ENCODE measurements at regions not wholly inside any gene's neighbourhood (a gene's known extent, or its start where the extent isn't known, plus 50 kb on each side); places are given as distances from the start of the nearest gene placed in this dataset.

DNA sequence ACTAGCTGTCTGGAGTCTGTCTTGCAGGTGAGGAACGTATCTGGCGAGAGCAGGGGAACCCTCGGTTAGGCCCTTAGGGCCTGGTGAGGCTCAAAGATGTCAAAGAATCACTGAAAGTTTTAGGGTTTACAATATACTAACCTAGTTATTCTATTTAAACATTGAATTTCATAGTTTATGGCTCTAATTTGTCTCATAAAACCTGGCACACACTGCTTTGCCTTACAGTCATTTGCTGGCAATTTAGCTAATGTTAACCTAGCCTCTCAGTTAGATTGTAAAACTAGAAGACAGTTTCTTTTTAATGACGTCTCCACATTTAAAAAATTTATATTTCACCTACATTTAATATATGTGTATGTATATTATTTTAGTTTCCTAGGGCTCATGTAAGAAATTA is 89.6 kb upstream of the DOCK10 start:
- no peak for DNase-seq

DNA sequence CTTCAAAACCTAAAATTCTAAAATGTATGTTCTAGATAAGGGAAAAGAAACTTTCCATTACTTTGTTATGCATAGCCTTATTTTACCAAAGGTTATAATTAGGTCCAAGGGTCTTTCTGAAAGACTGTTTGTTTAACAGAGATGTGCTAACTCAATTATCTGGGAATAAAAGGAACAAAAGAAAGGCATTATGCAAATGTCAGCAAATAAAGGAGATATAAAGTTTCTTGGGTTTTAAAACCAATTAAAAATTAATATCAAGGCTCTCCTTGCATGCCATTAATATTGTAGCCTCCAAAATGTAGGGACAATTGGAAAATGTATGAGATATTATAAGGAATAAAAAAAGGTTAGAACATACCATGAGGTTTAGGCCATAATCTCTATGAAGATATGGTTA is 87.8 kb upstream of the DOCK10 start:
- no peak for DNase-seq

DNA sequence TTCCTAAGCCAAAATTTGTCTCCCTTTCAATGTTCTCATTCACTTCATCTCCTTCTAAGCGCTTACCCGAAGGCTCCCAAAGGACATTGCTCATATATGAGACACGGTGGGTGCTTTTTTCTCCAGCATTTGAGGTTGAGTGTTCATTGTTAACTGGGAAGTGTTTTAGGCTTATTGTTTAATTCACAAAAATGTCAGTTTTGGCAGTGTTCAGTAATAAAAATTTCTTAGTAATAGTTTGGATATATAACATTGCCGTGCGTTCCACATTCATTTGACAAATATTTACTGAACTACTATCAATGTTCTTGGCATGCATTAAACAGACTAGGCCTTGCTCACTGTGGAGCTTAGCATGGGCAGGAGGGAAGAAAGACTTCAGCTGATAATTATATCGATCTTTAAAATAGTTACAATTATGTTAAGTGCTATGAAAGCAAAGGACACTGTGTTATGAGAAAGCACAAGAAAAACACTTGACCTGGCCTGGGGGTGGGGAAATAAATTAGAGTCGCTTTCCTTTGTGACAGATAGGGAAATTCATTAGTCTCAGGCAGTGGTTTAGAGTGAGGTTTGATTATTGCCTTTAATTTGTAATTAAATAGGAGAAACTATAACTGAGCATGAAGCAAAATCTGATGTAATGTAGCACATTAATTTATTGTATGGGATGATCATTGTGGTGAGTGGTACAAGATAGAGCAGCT is 82.2 kb upstream of the DOCK10 start:
- peak; percentile 58 for DNase-seq

DNA sequence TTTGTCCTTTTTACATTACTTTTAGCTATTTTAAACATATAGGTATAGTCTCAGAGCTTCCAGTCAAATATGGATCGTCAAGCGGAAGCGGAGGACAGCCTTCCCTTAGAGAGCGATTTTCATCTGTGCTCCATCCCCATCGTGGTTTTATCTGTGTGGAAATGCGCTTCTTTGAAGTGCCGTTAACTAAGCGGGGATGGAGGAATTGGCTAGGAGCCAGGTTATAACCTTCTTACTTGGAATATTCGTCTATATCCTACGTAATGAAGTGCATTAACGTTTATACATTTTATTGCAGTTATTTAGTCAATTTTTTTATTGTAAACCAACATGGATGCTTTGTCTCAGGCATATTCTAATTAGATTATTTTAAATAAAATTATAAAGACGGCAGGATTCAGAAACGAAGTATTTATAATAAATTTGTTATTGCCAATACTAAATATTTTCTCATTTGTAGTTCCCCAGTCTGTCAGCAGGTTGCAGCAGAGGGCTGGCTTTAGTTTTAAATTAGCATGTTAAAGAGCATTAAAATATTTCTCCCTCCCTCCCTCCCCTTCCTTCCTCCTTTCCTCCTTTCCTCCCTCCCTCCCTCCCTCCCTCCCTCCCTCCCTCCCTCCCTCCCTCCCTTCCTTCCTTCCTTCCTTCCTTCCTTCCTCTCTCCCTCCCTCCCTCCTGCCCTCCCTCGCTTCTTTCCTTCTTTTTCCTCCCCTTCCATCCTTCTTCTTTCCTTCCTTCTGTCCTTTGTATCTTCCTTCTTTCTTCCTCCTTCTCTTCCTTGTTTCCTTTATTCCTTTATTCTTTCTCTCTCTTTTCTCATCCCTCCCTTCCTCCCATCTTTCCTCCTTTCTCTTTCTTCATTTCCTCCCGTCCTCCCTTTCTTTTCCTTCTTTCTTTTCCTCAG is 80.6 kb upstream of the DOCK10 start:
- DNase-seq, result no peak

DNA sequence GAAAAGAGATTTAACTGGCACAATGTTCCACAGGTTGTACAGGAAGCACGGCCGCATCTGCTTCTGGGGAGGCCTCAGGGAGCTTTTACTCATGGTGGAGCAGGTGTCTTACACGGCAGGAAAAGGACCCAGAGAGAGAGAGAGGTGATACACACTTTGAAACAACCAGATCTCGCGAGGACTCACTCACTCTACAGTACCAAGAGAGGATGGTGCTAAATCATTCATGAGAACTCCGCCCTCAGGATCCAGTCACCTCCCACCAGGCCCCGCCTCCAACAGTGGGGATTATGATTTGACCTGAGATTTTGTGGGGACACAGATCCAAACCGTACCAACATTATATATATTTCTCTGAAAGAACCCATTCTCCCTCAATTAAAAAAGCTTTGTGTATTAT is 79.7 kb upstream of the DOCK10 start:
- no peak for DNase-seq

DNA sequence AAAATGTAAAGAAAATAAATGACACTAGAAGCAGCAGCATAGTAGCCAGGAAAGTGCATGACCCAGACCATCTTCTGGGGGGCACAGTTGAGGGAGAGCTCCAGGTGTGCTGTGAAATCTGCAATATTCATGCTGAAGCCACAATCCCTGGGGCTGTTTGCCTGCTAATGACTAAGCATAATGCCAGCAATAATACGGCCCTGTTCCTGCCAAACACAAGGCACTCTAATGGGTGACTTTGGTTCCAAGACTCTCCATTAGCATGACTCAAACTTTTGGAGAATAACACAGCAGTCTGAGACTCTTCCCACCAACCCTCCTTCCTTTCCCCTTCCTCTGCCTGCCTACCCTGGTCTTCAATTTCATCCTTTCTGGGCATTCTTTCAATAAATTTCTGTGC is 77.9 kb upstream of the DOCK10 start:
- DNase-seq, result no peak

DNA sequence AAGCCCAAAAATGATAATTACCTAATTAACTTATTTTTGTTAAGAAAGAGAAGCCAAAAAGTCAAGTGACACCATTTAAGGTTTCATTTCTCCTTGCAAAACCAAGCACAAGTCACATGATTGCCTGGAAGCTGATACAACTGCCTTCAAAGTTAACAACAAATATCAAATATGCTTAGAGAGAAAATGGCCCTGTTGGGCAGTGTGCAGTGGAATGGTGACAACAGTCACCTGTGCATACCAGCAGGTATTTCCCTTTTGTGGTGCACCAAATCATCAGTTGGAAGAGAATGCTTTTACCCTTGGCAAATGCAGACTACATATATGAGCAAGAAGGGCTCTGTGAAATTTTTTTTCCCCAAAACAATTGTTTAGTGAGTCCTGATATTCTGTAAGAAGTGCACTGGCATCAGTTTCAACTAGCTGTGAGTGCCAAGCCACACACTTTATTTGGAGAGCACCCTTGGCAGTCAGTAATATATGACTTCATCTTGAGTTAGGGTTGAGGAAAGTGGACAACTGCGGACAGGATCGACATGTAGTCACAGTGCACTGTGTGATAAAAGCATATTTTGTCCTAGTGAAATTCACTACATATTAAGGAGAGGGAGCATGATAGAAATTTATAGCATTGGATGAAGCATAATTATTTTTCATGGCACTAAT is 74.9 kb upstream of the DOCK10 start:
- no peak for DNase-seq

DNA sequence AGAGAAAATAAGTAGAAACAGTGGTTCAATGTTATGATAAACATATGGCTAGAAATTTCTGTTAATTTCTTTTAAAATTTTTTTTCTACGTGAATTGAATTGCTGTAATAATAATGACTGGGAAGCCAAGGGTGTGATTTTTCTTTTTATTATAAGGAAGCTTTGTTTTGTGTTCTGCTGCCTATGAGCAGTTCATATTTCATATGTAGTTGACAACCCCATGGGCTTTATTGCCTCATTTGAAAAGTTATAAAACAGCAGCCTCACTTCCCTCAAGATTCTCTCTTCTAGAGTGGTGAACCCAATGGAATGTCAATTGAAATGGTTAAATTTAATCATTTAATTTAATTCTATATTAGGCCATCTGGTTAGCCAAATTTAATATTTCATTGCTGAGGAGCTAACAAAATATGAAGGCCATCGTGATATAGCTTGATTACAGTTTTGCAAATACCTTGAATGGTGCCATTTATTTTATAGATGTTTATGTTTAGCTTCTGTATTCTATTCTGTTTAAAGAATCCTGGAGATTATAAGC is 72.6 kb upstream of the DOCK10 start:
- DNase-seq, result no peak

DNA sequence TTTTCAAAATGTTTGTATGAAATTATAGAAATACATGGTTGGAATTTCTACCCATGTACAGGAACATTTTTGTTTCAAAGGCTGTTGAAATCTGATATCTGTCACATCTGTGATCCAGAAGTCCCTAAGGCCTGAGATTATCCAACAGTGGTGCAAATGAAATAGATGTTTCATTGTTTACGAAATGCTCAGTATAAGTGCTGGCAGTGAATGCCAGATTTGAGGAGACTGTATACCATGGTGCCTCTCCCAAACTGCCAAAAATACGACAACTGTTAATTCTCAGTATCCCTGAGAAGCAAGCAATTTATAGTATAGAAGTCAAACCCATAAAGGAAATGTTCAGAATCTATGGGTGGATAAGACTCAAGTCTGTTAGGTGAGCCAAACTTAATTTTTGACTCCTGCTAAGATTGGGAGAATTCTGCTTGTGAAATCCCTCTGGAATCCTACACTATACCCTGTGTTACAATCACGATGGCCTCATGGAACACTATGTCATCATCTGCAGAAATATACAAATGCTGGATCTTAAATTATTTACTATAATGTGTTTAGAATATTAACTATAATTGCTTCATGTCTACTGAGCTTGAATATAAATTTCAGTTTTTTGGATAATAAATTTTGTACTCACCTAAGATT is 71.2 kb upstream of the DOCK10 start:
- DNase-seq, result no peak

DNA sequence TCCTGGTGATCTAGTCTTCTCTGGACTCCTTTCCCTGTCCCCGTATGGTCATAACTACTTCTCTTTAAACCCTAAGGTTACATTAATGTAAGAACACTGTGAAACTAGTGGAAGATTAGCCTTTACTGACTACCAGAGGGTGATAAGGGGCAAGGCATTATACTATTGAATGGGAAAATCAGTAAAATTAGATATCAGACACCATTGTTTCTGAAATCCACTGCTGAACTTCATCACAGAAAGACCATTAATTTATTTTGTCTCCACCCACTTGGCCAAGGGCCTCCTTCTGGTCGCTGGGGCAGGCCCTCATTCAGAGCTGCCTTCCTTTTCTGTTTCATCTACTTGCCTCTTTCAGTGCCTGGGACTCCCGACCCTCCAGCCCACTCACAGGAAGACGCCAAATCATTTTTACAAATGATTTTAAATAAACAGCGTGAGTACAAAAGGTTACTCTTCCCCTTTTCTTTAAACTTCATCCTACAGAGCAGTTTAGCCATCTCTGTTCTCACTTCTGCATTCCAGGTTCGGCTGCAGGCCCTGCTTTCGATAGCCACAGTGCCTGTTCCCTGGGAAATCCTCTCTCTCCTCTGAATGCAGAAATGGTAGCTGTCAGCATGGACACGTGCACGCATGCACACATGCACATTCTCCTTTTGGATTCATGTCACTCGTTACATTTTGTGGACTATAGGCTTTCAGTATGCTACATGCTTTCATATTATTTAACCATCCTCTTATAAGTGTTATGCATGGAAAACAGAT is 70.3 kb upstream of the DOCK10 start:
- no peak for DNase-seq

DNA sequence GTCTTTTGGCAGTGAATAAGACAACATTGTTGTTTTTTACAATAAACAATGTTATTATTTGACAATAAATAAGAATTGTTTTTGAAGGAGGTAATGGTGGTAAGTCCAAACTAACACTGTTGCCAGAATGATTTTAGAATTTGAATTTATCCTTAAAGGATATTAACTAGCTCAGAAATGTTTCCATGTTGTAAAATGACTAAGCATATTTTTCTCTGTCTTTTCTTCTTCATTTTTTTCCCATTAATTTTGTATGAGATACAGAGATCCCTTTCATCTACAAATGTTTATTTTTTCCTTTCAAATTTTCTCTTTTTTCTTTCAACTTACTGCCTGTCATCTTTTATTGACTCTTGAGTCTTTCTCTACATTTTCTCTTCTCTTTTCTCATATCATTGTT is 66.5 kb upstream of the DOCK10 start:
- DNase-seq, result no peak

DNA sequence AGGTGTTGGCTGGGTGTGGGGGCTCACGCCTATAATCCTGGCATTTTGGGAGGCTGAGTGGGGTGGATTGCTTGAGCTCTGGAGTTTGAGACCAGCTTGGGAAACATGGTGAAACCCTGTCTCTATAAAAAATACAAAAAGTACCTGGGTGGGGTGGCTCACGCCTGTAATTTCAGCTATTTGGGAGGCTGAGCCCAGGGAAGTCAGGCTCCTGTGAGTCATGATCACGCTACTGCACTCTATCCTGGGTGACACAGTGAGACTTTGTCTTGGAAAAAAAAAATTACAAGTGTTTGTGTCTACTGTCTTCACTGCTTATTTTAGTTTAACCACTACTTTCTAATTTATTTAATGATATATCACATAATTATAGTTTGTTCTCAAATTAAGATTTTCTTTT is 62.7 kb upstream of the DOCK10 start:
- DNase-seq, result no peak

DNA sequence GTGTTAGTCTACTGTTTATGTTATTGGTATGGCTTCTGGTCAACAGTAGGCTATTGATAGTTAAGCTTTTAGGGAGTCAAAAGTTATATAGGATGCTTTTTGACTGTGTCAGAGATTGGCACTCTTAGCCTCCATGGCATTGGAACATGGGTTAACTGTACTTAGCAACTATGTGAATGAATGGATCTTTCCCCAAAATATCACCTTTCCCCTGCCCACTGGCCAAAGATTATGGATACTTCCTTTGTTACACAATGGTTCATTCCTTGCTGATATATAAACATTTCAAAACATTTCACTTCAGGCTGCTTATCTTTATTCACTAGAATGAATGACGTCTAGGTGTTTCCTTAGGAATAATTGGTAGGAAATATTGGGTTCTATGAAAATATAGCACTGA is 62.1 kb upstream of the DOCK10 start:
- no peak for DNase-seq

DNA sequence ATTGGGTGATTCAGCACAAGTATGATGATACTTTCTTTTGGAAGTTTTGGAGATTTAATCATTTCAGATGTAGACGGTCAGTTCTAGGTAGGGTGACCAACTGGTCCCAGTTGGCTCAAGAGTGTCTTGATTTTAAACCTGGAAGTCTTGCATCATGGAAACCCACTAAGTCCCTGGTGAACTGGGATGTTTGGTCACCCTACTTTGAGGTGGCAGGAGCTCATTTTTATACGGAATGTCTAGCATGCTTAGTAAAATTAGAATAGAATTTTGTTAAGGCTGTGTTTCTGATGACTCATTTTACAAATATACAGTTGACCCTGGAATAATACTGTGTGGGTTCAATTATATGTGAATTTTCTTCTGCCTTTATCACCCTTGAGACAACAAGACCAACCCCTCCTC is 61.5 kb upstream of the DOCK10 start:
- no peak for DNase-seq

DNA sequence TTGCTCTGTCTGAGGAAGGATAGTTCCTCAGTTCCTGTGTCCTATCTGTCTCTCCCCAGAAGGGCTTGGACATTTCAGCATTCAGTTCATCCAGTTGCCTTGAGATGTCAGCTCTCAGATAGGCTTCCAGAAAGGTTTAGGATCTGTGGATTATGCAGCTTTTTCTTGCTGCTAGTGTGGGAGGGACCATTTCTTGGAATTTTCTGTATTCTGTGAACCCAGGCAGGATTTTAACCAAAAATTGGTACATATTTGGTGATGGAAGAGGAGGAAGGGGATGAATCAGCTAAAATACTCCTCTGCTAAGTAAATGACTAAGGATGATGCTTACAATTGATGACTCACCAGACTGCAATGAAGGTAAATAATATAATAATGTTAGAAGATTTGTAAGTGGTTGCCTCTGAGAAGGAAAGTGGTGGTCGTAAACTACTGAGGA is 58.6 kb upstream of the DOCK10 start:
- no peak for DNase-seq

DNA sequence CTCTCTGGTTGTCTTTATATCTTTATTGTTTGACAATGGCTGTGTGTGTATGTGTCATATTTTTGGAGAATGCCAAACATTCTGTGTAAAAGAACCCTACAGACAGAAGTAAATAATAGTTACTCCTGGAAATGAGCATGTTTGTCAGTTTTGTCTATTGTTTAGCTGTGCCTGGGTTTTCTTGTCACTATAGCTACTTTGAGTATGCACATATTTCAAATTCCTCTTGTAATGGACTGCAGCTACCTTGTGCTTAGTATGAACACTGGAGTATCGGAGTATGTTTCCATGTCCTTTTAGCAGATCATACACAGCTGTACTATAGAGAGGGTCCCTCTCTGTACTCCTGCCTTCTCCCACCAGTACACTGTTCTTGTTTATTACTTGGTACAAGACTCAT is 58.0 kb upstream of the DOCK10 start:
- DNase-seq, result no peak

DNA sequence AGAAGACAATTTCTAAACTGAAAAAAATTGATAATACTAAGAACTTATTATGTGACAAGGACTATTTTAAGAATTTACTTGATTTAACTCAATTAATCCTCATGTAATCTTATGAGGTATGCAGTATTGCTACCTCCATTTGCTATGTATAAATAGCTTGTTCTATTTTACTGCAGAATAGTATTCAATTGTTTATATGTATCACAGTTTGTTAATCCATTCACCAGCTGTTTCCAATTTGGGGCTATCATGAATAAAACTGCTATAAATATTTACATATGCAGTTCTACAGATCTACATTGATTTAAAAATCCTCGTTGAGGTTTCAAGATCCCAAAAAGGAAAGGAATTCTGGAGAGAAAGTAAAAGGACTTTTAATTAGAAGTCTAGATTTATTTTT is 54.8 kb upstream of the DOCK10 start:
- no peak for DNase-seq

All from NCI-H1436 treated with DMSO at 0.1 percent for 48 hours (cell line).